ENCODE measurements at regions not wholly inside any gene's neighbourhood (a gene's known extent, or its start where the extent isn't known, plus 50 kb on each side); places are given as distances from the start of the nearest gene placed in this dataset.
A peak's percentile ranks its signal among the peaks of the same experiment; 100 is the strongest.

GRCh38 chr2:100755441-100755840 lies 64.5 kb upstream of the NPAS2 start:
- TF ChIP-seq CTCF (IDR thresholded peaks at IDR 0.05; ENCODE audit: low read depth, low read length, missing control alignments): no peak
- Histone ChIP-seq H3K27me3 (replicated peaks) (no peaks in the 10 kb centered on the region), H3K4me3 (ENCODE audit: low read depth, low read length) (no peak overlapping the region), H3K27ac (no peak overlapping the region), H3K36me3 (replicated peaks) (no peaks in the 10 kb centered on the region)
- in situ Hi-C loops (cut with HindIII; ENCODE audit: low pct_ligation_motif_present, low sequenced_read_pairs): no loop called here
- DNase-seq: no peak

GRCh38 chr2:100756704-100757103 lies 63.2 kb upstream of the NPAS2 start:
- DNase-seq: no peak
- Histone ChIP-seq H3K27me3 (replicated peaks) (no peaks in the 10 kb centered on the region), H3K27ac (no peak overlapping the region), H3K4me3 (ENCODE audit: low read depth, low read length) (no peak overlapping the region), H3K36me3 (replicated peaks) (no peaks in the 10 kb centered on the region)
- TF ChIP-seq CTCF (IDR thresholded peaks at IDR 0.05; ENCODE audit: low read depth, low read length, missing control alignments): no peak
- in situ Hi-C loops (cut with HindIII; ENCODE audit: low pct_ligation_motif_present, low sequenced_read_pairs): no loop called here

- no peak overlapping the region for H3K4me3 ChIP-seq (ENCODE audit: low read depth, low read length)
- H3K36me3 ChIP-seq (replicated peaks): no peaks in the 10 kb centered on the region
- H3K27me3 ChIP-seq (replicated peaks): no peaks in the 10 kb centered on the region
- in situ Hi-C loops (cut with HindIII; ENCODE audit: low pct_ligation_motif_present, low sequenced_read_pairs): no loop called here
- no peak for TF ChIP-seq CTCF (IDR thresholded peaks at IDR 0.05; ENCODE audit: low read depth, low read length, missing control alignments)
- DNase-seq: peak; percentile 85
- H3K27ac ChIP-seq: peak overlapping the region; percentile 48
Observed at GRCh38 chr2:100757621-100758394, 62.1 kb upstream of the NPAS2 start.

- DNase-seq: no peak
- Histone ChIP-seq H3K27ac (no peak overlapping the region), H3K36me3 (replicated peaks) (no peaks in the 10 kb centered on the region), H3K4me3 (ENCODE audit: low read depth, low read length) (no peak overlapping the region), H3K27me3 (replicated peaks) (no peaks in the 10 kb centered on the region)
- in situ Hi-C loops (cut with HindIII; ENCODE audit: low pct_ligation_motif_present, low sequenced_read_pairs): no loop called here
- TF ChIP-seq CTCF (IDR thresholded peaks at IDR 0.05; ENCODE audit: low read depth, low read length, missing control alignments): no peak
Observed at GRCh38 chr2:100759901-100760300, 60.0 kb upstream of the NPAS2 start.

DNA sequence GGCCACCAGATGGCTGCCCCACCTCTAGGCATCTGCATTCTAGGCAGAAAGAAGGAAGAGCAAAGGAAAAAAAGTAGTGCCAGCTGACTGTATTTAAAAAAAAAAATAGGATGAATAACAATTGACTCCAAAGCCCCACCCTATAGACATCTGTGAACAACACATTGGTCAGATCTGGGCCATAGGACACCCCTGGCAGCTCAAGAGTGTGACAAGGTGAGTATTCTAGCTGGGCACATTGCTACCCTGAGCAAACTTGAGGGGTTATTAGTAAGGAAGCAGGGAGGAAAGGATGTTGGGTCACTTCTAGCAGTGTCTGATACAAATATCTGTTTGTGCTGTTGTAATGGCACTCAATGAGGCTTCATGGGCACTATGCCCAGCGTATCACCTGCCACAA lies 58.6 kb upstream of the NPAS2 start:
- no peak for TF ChIP-seq CTCF (IDR thresholded peaks at IDR 0.05; ENCODE audit: low read depth, low read length, missing control alignments)
- no peaks in the 10 kb centered on the region for H3K36me3 ChIP-seq (replicated peaks)
- in situ Hi-C loops (cut with HindIII; ENCODE audit: low pct_ligation_motif_present, low sequenced_read_pairs): no loop called here
- no peak overlapping the region for H3K4me3 ChIP-seq (ENCODE audit: low read depth, low read length)
- H3K27ac ChIP-seq: no peak overlapping the region
- DNase-seq: no peak
- no peaks in the 10 kb centered on the region for H3K27me3 ChIP-seq (replicated peaks)

DNA sequence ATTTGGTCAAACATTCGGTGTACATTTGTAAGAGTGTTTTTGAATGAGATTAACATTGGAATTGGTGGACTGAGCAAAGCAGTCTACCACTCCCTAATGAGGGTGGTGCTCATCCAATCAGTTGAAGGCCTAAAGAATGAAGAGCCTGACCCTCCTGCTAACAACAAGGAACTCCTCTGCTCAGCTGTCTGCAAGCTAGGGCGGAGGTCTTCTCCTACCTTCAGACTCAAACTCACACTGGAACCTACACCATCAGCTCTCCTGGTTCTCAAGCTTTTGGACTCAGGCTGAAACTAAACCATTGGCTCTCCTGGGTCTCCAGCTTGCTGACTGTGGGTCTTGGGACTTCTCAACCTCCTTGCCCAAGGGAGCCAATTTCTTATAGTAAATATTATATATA lies 55.5 kb upstream of the NPAS2 start:
- Histone ChIP-seq H3K4me3 (ENCODE audit: low read depth, low read length) (no peak overlapping the region), H3K27ac (no peak overlapping the region), H3K27me3 (replicated peaks) (no peaks in the 10 kb centered on the region), H3K36me3 (replicated peaks) (no peaks in the 10 kb centered on the region)
- DNase-seq: no peak
- no peak for TF ChIP-seq CTCF (IDR thresholded peaks at IDR 0.05; ENCODE audit: low read depth, low read length, missing control alignments)
- in situ Hi-C loops (cut with HindIII; ENCODE audit: low pct_ligation_motif_present, low sequenced_read_pairs): no loop called here

Measured in brain microvascular endothelial cell (primary cell).